Fibroblast of mammary gland (primary cell): ENCODE measurements at regions not wholly inside any gene's neighbourhood (a gene's known extent, or its start where the extent isn't known, plus 50 kb on each side); places are given as distances from the start of the nearest gene placed in this dataset.

Source experiments
- DNase-seq: peaks from one replicate; pipeline ENCODE4 v3.0.0-alpha.2; 2010; ENCODE audit warnings: low read depth
- H3K4me3 ChIP-seq: 2 replicates; pipeline ENCODE4 v1.5.1; 2011; ENCODE audit warnings: low read depth, mild to moderate bottlenecking, low read length, moderate library complexity; ENCODE audit not compliant: control insufficient read depth
- CTCF ChIP-seq: conservative IDR thresholded peaks from 2 replicates; pipeline ENCODE4 v1.5.1; 2011; ENCODE audit warnings: low read depth, low read length, inconsistent platforms; ENCODE audit not compliant: control insufficient read depth, insufficient read depth

DNA sequence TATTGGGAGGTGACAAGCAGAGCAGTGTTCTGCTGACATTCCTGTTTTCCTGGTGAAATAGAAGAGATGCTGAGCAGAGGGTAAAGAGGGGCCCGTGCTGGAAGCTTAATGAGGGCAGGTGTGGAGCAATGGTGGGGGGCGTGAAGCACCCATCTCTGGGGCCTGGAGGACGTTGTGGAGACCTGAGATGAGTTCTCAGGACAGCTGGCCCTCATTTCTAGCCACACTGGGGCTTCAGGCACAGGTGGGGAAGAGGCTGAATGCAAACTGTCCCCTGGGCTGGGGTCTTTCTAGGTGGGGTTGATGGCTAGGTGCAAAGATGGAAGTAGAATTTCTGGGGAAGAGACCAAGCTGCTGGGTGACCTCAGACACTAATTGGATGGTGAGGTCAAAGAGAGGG lies 274.2 kb upstream of the TCERG1L start:
- no peak overlapping the region for H3K4me3 ChIP-seq
- no peak for DNase-seq
- TF ChIP-seq CTCF: no peak

DNA sequence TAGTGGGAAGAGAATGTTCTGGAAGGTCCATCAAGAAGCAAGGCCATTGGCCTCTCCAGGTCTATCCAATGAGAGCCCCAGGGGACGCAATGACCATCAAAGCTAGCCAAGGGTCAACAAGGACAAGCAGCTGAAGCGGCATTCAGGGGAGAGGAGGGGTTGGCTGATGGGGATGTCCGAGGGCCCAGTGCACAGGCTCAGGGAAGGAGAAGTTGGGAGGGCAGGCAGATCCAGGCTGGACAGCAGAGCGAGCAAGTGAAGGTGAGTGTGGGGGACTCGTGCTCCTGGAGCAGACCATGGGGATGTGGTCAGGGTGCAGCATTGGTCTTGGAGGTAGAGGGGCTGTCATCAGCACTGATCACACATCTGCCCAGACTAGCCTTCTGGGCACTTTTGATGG lies 275.4 kb upstream of the TCERG1L start:
- no peak for DNase-seq
- TF ChIP-seq CTCF: no peak
- H3K4me3 ChIP-seq: no peak overlapping the region

- DNase-seq: no peak
- H3K4me3 ChIP-seq: no peak overlapping the region
- TF ChIP-seq CTCF: no peak
Measured at GRCh38 chr10:131587976-131588680, 276.6 kb upstream of the TCERG1L start.

GRCh38 chr10:131588704-131589220 lies 277.2 kb upstream of the TCERG1L start:
- DNase-seq: no peak
- no peak overlapping the region for H3K4me3 ChIP-seq
- TF ChIP-seq CTCF: no peak

GRCh38 chr10:131590567-131590966 lies 279.0 kb upstream of the TCERG1L start:
- H3K4me3 ChIP-seq: no peak overlapping the region
- no peak for DNase-seq
- TF ChIP-seq CTCF: no peak

DNA sequence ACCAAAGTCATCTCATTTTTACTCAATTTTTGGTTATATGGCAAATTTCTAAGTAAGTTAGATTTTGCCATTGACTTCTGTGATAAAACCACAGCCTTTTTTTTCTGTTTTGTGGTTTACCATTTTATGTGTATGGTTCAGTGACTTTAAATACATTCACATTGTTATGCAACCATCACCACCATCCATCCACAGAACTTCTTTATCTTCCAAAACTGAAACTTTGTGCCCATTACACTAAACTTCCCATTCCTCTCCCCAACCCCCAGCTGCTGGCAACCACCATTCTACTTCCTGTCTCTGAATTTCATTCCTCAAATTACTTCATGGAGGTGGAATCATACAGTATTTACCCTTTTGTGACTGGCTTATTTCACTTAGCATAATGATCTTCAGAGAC lies 280.4 kb upstream of the TCERG1L start:
- no peak for DNase-seq
- TF ChIP-seq CTCF: no peak
- H3K4me3 ChIP-seq: no peak overlapping the region
